Peyer's patch (tissue), 4 donors: ENCODE measurements at regions not wholly inside any gene's neighbourhood (a gene's known extent, or its start where the extent isn't known, plus 50 kb on each side); places are given as distances from the start of the nearest gene placed in this dataset.
"Not testable (repeated sequence)": the region's sequence is repeated elsewhere in the genome, so short reads cannot be mapped to it uniquely, and the experiment has no call there.

ENCODE experiments used
- DNase-seq, 3 donors: peaks; one replicate each; pipeline ENCODE4 v3.0.0-alpha.2; 2017 to 2019
- H3K27ac ChIP-seq, 4 donors: fragments of 200-600 bp; sonication (generic); one replicate each; pipeline ENCODE4 v1.5.1; 2016 to 2019
- H3K27me3 ChIP-seq, 2 donors: fragments of 200-600 bp; sonication (generic); one replicate each; pipeline ENCODE4 v1.5.1; 2019
- H3K36me3 ChIP-seq, 3 donors: fragments of 200-600 bp; sonication (generic); one replicate each; pipeline ENCODE4 v1.5.1; 2016 to 2019
- H3K4me1 ChIP-seq, 4 donors: fragments of 200-600 bp; sonication (generic); one replicate each; pipeline ENCODE4 v1.5.1; 2016 to 2019
- H3K4me3 ChIP-seq, 4 donors: fragments of 200-600 bp; sonication (generic); 1 replicate in 3 of 4; 2 replicates in 1 of 4; pipeline ENCODE4 v1.5.1; 2016 to 2019; ENCODE audit warnings: mild to moderate bottlenecking in 1 of 4
- H3K9me3 ChIP-seq, 4 donors: fragments of 200-600 bp; sonication (generic); one replicate each; pipeline ENCODE4 v1.5.1; 2016 to 2019; ENCODE audit warnings: mild to moderate bottlenecking in 1 of 4
- CTCF ChIP-seq, 6 experiments: fragments of 450-650 bp in 4 of 6; fragments of 200-600 bp in 2 of 6; sonication (generic) in 1 of 6; IDR thresholded peaks; one replicate each; pipeline ENCODE4 v1.5.1; 2017 to 2019; ENCODE audit warnings: antibody characterized with exemption in 6 of 6, mild to moderate bottlenecking in 3 of 6, moderate library complexity in 1 of 6
- POLR2A ChIP-seq, 2 donors: fragments of 450-650 bp; IDR thresholded peaks; one replicate each; pipeline ENCODE4 v1.5.1; 2017; ENCODE audit warnings: antibody characterized with exemption in 2 of 2, mild to moderate bottlenecking in 2 of 2, moderate library complexity in 2 of 2

GRCh38 chr9:104374711-104375110, 129.4 kb upstream of the OR13F1 start:
- Histone ChIP-seq H3K27me3 (no peaks in the 10 kb centered on the region), H3K27ac (no peak overlapping the region), H3K9me3 (no peaks in the 10 kb centered on the region), H3K4me1 (no peaks in the 10 kb centered on the region), H3K36me3 (no peaks in the 10 kb centered on the region), H3K4me3 (no peak overlapping the region)
- DNase-seq: no peak
- no peak for TF ChIP-seq POLR2A (IDR thresholded peaks at IDR 0.05)

GRCh38 chr9:104386013-104386412, 118.0 kb upstream of the OR13F1 start:
- no peaks in the 10 kb centered on the region for H3K4me1 ChIP-seq
- H3K36me3 ChIP-seq: no peaks in the 10 kb centered on the region
- H3K27ac ChIP-seq: no peak overlapping the region
- H3K4me3 ChIP-seq: no peak overlapping the region
- DNase-seq: no peak
- no peaks in the 10 kb centered on the region for H3K9me3 ChIP-seq
- TF ChIP-seq POLR2A (IDR thresholded peaks at IDR 0.05): no peak
- no peaks in the 10 kb centered on the region for H3K27me3 ChIP-seq

GRCh38 chr9:104386425-104387069, 117.5 kb upstream of the OR13F1 start:
- no peak for TF ChIP-seq POLR2A (IDR thresholded peaks at IDR 0.05)
- TF ChIP-seq CTCF (IDR thresholded peaks at IDR 0.05): peak in 4 of 6 experiments; percentile 27 to 50 (median 44)
- no peak for DNase-seq

GRCh38 chr9:104388071-104388470, 116.0 kb upstream of the OR13F1 start:
- no peak for TF ChIP-seq CTCF (IDR thresholded peaks at IDR 0.05)
- TF ChIP-seq POLR2A (IDR thresholded peaks at IDR 0.05): no peak
- Histone ChIP-seq H3K27ac (no peak overlapping the region), H3K9me3 (no peaks in the 10 kb centered on the region), H3K4me1 (no peaks in the 10 kb centered on the region), H3K36me3 (no peaks in the 10 kb centered on the region), H3K27me3 (no peaks in the 10 kb centered on the region), H3K4me3 (no peak overlapping the region)
- DNase-seq: no peak

More at GRCh38 chr9:104386425-104387069, 117.5 kb upstream of the OR13F1 start:
- no peaks in the 10 kb centered on the region for H3K9me3 ChIP-seq
- no peaks in the 10 kb centered on the region for H3K36me3 ChIP-seq
- no peak overlapping the region for H3K27ac ChIP-seq
- no peaks in the 10 kb centered on the region for H3K4me1 ChIP-seq
- no peak overlapping the region for H3K4me3 ChIP-seq
- H3K27me3 ChIP-seq: no peaks in the 10 kb centered on the region

GRCh38 chr9:104389341-104389740, 114.7 kb upstream of the OR13F1 start:
- H3K4me3 ChIP-seq: no peak overlapping the region
- DNase-seq: no peak
- no peaks in the 10 kb centered on the region for H3K27me3 ChIP-seq
- TF ChIP-seq POLR2A (IDR thresholded peaks at IDR 0.05) (no peak), CTCF (IDR thresholded peaks at IDR 0.05) (no peak)
- no peak overlapping the region for H3K27ac ChIP-seq
- H3K9me3 ChIP-seq: no peaks in the 10 kb centered on the region
- no peaks in the 10 kb centered on the region for H3K4me1 ChIP-seq
- H3K36me3 ChIP-seq: no peaks in the 10 kb centered on the region

GRCh38 chr9:104394901-104395300, 109.2 kb upstream of the OR13F1 start:
- H3K4me1 ChIP-seq, H3K27ac ChIP-seq, H3K9me3 ChIP-seq, H3K36me3 ChIP-seq, H3K4me3 ChIP-seq, DNase-seq, H3K27me3 ChIP-seq: not testable (repeated sequence)

- H3K27me3 ChIP-seq: no peaks in the 10 kb centered on the region
- H3K36me3 ChIP-seq: no peaks in the 10 kb centered on the region
- no peak overlapping the region for H3K27ac ChIP-seq
- no peaks in the 10 kb centered on the region for H3K9me3 ChIP-seq
- TF ChIP-seq CTCF (IDR thresholded peaks at IDR 0.05) (no peak), POLR2A (IDR thresholded peaks at IDR 0.05) (no peak)
- no peak overlapping the region for H3K4me3 ChIP-seq
- no peaks in the 10 kb centered on the region for H3K4me1 ChIP-seq
- no peak for DNase-seq
Observed at GRCh38 chr9:104412238-104412637, 91.8 kb upstream of the OR13F1 start.
